H9 (cell line): ENCODE measurements at regions not wholly inside any gene's neighbourhood (a gene's known extent, or its start where the extent isn't known, plus 50 kb on each side); places are given as distances from the start of the nearest gene placed in this dataset.

Experiments
- DNase-seq: peaks from one replicate; pipeline ENCODE4 v3.0.0-alpha.2; 2017
- H2AFZ ChIP-seq: one replicate; pipeline ENCODE4 v1.6.1; 2013; ENCODE audit warnings: mild to moderate bottlenecking, low read length, control low read depth, moderate library complexity
- H2AK5ac ChIP-seq: 2 replicates; pipeline ENCODE4 v1.6.1; 2013; ENCODE audit warnings: low read length, control low read depth, mixed read lengths; ENCODE audit not compliant: insufficient read length
- H2BK120ac ChIP-seq: one replicate; pipeline ENCODE4 v1.6.1; 2013; ENCODE audit warnings: low read depth, mild to moderate bottlenecking, low read length, control low read depth, inconsistent platforms; ENCODE audit not compliant: poor library complexity, severe bottlenecking
- H2BK12ac ChIP-seq: 2 replicates; pipeline ENCODE4 v1.6.1; 2013; ENCODE audit warnings: low read length, control low read depth, mixed read lengths, low read depth; ENCODE audit not compliant: insufficient read length
- H2BK15ac ChIP-seq: 2 replicates; pipeline ENCODE4 v1.6.1; 2013; ENCODE audit warnings: low read depth, low read length, control low read depth
- H2BK20ac ChIP-seq: one replicate; pipeline ENCODE4 v1.6.1; 2013; ENCODE audit warnings: low read depth, mild to moderate bottlenecking, low read length, control low read depth, inconsistent platforms; ENCODE audit not compliant: poor library complexity, severe bottlenecking
- H2BK5ac ChIP-seq: 2 replicates; pipeline ENCODE4 v1.6.1; 2013; ENCODE audit warnings: low read length, control low read depth, mixed read lengths; ENCODE audit not compliant: insufficient read length
- H3K14ac ChIP-seq: 2 replicates; pipeline ENCODE4 v1.6.1; 2013; ENCODE audit warnings: low read length, control low read depth; ENCODE audit not compliant: insufficient read depth
- H3K18ac ChIP-seq: 2 replicates; pipeline ENCODE4 v1.6.1; 2013; ENCODE audit warnings: low read depth, mild to moderate bottlenecking, mixed read lengths, low read length, control low read depth; ENCODE audit not compliant: insufficient read length
- H3K23ac ChIP-seq: 2 replicates; pipeline ENCODE4 v1.6.1; 2013; ENCODE audit warnings: low read length, control low read depth, mixed read lengths, low read depth; ENCODE audit not compliant: insufficient read length
- H3K23me2 ChIP-seq: 2 replicates; pipeline ENCODE4 v1.6.1; 2013; ENCODE audit warnings: low read depth, mild to moderate bottlenecking, mixed read lengths, low read length, control low read depth; ENCODE audit not compliant: insufficient read length, poor library complexity, severe bottlenecking
- H3K27ac ChIP-seq: 2 replicates; pipeline ENCODE4 v1.5.1; 2013; ENCODE audit warnings: low read length, control low read depth, mixed read lengths, low read depth; ENCODE audit not compliant: insufficient read length
- H3K27me3 ChIP-seq: 2 replicates; pipeline ENCODE4 v1.6.1; 2013; ENCODE audit warnings: low read length, control low read depth, inconsistent platforms; ENCODE audit not compliant: insufficient read depth
- H3K4ac ChIP-seq: 2 replicates; pipeline ENCODE4 v1.6.1; 2013; ENCODE audit warnings: low read depth, mild to moderate bottlenecking, control low read depth, inconsistent platforms, low read length, moderate library complexity
- H3K4me1 ChIP-seq: 2 replicates; pipeline ENCODE4 v1.6.1; 2013; ENCODE audit warnings: low read length, control low read depth, inconsistent platforms; ENCODE audit not compliant: insufficient read depth
- H3K4me2 ChIP-seq: 2 replicates; pipeline ENCODE4 v1.6.1; 2013; ENCODE audit warnings: low read length, control low read depth, mixed read lengths; ENCODE audit not compliant: insufficient read length, insufficient read depth
- H3K56ac ChIP-seq: 2 replicates; pipeline ENCODE4 v1.6.1; 2013; ENCODE audit warnings: low read depth, mild to moderate bottlenecking, mixed read lengths, low read length, control low read depth; ENCODE audit not compliant: insufficient read length
- H3K79me1 ChIP-seq: 2 replicates; pipeline ENCODE4 v1.6.1; 2013; ENCODE audit warnings: low read depth, mild to moderate bottlenecking, moderate library complexity, low read length, control low read depth, inconsistent platforms; ENCODE audit not compliant: insufficient read depth, poor library complexity, severe bottlenecking
- H3K79me2 ChIP-seq: 2 replicates; pipeline ENCODE4 v1.6.1; 2013; ENCODE audit warnings: low read length, control low read depth, inconsistent platforms; ENCODE audit not compliant: insufficient read depth
- H3K9ac ChIP-seq: 2 replicates; pipeline ENCODE4 v1.6.1; 2013; ENCODE audit warnings: low read length, control low read depth, mixed read lengths; ENCODE audit not compliant: insufficient read length; ENCODE audit errors: extremely low read depth
- H3K9me3 ChIP-seq: one replicate; pipeline ENCODE4 v1.6.1; 2013; ENCODE audit warnings: low read depth, low read length, inconsistent platforms; ENCODE audit not compliant: control insufficient read depth
- H3T11ph ChIP-seq: one replicate; pipeline ENCODE4 v1.6.1; 2013; ENCODE audit warnings: mild to moderate bottlenecking, low read length, control low read depth, inconsistent platforms
- H4K20me1 ChIP-seq: one replicate; pipeline ENCODE4 v1.6.1; 2013; ENCODE audit not compliant: control insufficient read depth, insufficient read length, insufficient read depth
- H4K5ac ChIP-seq: 2 replicates; pipeline ENCODE4 v1.6.1; 2013; ENCODE audit warnings: low read depth, mild to moderate bottlenecking, mixed read lengths, low read length, control low read depth; ENCODE audit not compliant: insufficient read length
- H4K8ac ChIP-seq: replicated peaks from 2 replicates; pipeline ENCODE4 v1.6.1; 2013; ENCODE audit warnings: low read length, control low read depth, mixed read lengths, low read depth; ENCODE audit not compliant: insufficient read length
- H4K91ac ChIP-seq: 2 replicates; pipeline ENCODE4 v1.6.1; 2013; ENCODE audit warnings: low read depth, mild to moderate bottlenecking, moderate library complexity, mixed read lengths, low read length, control low read depth; ENCODE audit not compliant: insufficient read length
- H3K27ac Mint-ChIP-seq, 3 experiments: 2 replicates in 2 of 3; 3 replicates in 1 of 3; pipeline ENCODE4 v1.8.0; 2020 to 2021; ENCODE audit warnings: mixed read lengths in 3 of 3, mild to moderate bottlenecking in 1 of 3, moderate library complexity in 1 of 3
- H3K27me3 Mint-ChIP-seq: 2 replicates; pipeline ENCODE4 v1.8.0; 2021; ENCODE audit warnings: low read depth, mild to moderate bottlenecking, moderate library complexity, mixed read lengths
- H3K36me3 Mint-ChIP-seq, 3 experiments: 2 replicates in 2 of 3; 3 replicates in 1 of 3; pipeline ENCODE4 v1.8.0; 2020 to 2021; ENCODE audit warnings: low read depth in 3 of 3, mixed read lengths in 3 of 3; ENCODE audit not compliant: insufficient read depth in 1 of 3
- H3K4me1 Mint-ChIP-seq, 2 experiments: 2 replicates each; pipeline ENCODE4 v1.8.0; 2020; ENCODE audit warnings: mixed read lengths in 2 of 2
- H3K4me3 Mint-ChIP-seq, 2 experiments: 2 replicates in 1 of 2; 3 replicates in 1 of 2; pipeline ENCODE4 v1.8.0; 2020 to 2021; ENCODE audit warnings: mild to moderate bottlenecking in 2 of 2, mixed read lengths in 2 of 2, moderate library complexity in 1 of 2
- H3K9me3 Mint-ChIP-seq, 2 experiments: 2 replicates in 1 of 2; 3 replicates in 1 of 2; pipeline ENCODE4 v1.8.0; 2020; ENCODE audit warnings: mild to moderate bottlenecking in 2 of 2, mixed read lengths in 2 of 2, moderate library complexity in 1 of 2
- WGBS: extraction: QIAGEN DNeasy Blood & Tissue Kit; methylation state at CpG from one replicate; pipeline ENCODE4 v1.1.7; 2013; ENCODE audit warnings: missing lambda C conversion rate, low lambda C conversion rate, mixed read lengths; ENCODE audit not compliant: insufficient read length; ENCODE audit errors: extremely low coverage; 5-methylcytosine and 5-hydroxymethylcytosine counted together
- TF ChIP-seq, protein P1 (sequence below): fragments of 200-600 bp; sonication (generic); conservative IDR thresholded peaks from 3 replicates; pipeline ENCODE4 v1.8.0; 2021; ENCODE audit warnings: antibody characterized with exemption, mild to moderate bottlenecking

- H4K91ac ChIP-seq, result no peak overlapping the region
- H4K8ac ChIP-seq, result no peak overlapping the region
- no peak overlapping the region for H3K4ac ChIP-seq
- H3K4me3 Mint-ChIP-seq, result no peak overlapping the region
- DNase-seq, result no peak
- no peak overlapping the region for H2BK12ac ChIP-seq
- H3K9me3 Mint-ChIP-seq, result no peaks in the 10 kb centered on the region
- no peak overlapping the region for H2BK20ac ChIP-seq
- H3K18ac ChIP-seq, result no peak overlapping the region
- H3K27ac ChIP-seq, result no peak overlapping the region
- H4K5ac ChIP-seq, result no peak overlapping the region
- H3K27me3 Mint-ChIP-seq, result no peaks in the 10 kb centered on the region
- TF ChIP-seq, protein P1, sequence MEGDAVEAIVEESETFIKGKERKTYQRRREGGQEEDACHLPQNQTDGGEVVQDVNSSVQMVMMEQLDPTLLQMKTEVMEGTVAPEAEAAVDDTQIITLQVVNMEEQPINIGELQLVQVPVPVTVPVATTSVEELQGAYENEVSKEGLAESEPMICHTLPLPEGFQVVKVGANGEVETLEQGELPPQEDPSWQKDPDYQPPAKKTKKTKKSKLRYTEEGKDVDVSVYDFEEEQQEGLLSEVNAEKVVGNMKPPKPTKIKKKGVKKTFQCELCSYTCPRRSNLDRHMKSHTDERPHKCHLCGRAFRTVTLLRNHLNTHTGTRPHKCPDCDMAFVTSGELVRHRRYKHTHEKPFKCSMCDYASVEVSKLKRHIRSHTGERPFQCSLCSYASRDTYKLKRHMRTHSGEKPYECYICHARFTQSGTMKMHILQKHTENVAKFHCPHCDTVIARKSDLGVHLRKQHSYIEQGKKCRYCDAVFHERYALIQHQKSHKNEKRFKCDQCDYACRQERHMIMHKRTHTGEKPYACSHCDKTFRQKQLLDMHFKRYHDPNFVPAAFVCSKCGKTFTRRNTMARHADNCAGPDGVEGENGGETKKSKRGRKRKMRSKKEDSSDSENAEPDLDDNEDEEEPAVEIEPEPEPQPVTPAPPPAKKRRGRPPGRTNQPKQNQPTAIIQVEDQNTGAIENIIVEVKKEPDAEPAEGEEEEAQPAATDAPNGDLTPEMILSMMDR, result no peak
- no peak overlapping the region for H2BK120ac ChIP-seq
- no peaks in the 10 kb centered on the region for H3K27me3 ChIP-seq
- no peak overlapping the region for H3K56ac ChIP-seq
- no peak overlapping the region for H2AK5ac ChIP-seq
- H3K4me1 ChIP-seq, result no peaks in the 10 kb centered on the region
- no peaks in the 10 kb centered on the region for H4K20me1 ChIP-seq
- no peak overlapping the region for H2BK5ac ChIP-seq
- H3K27ac Mint-ChIP-seq, result no peak overlapping the region
- no peak overlapping the region for H3K14ac ChIP-seq
- H3K36me3 Mint-ChIP-seq, result no peaks in the 10 kb centered on the region
- H3K4me1 Mint-ChIP-seq, result no peaks in the 10 kb centered on the region
- no peaks in the 10 kb centered on the region for H3K79me1 ChIP-seq
- H3K23me2 ChIP-seq, result no peaks in the 10 kb centered on the region
- no peak overlapping the region for H2AFZ ChIP-seq
- H3K23ac ChIP-seq, result no peak overlapping the region
- H3K9me3 ChIP-seq, result no peaks in the 10 kb centered on the region
- H3K4me2 ChIP-seq, result no peak overlapping the region
- WGBS, result 100% methylated on average over 3 of the region's 7 CpGs
- H2BK15ac ChIP-seq, result no peak overlapping the region
- H3T11ph ChIP-seq, result no peak overlapping the region
- no peaks in the 10 kb centered on the region for H3K79me2 ChIP-seq
- H3K9ac ChIP-seq, result no peak overlapping the region
Measured at GRCh38 chr1:240712014-240712731, 100.2 kb upstream of the GREM2 start.
